GM12892 (cell line): ENCODE measurements at regions not wholly inside any gene's neighbourhood (a gene's known extent, or its start where the extent isn't known, plus 50 kb on each side); places are given as distances from the start of the nearest gene placed in this dataset.

Experiments
- POLR2A ChIP-seq: IDR thresholded peaks from 2 replicates; pipeline ENCODE4 v1.6.1; 2011; ENCODE audit warnings: low read depth, low read length, control low read depth
- TAF1 ChIP-seq: IDR thresholded peaks from 2 replicates; pipeline ENCODE4 v1.6.1; 2011; ENCODE audit warnings: low read depth, mild to moderate bottlenecking, control low read depth, low read length, borderline replicate concordance

- TF ChIP-seq POLR2A = no peak
- TF ChIP-seq TAF1 = no peak
Measured at GRCh38 chr4:186954509-186954908, 230.9 kb upstream of the FAT1 start.
